NCI-H446 (cell line): ENCODE measurements at regions not wholly inside any gene's neighbourhood (a gene's known extent, or its start where the extent isn't known, plus 50 kb on each side); places are given as distances from the start of the nearest gene placed in this dataset.

ENCODE experiments used
- DNase-seq, 2 experiments: peaks; one replicate each; lab custom pipeline; 2025; lab: John Stamatoyannopoulos, UW

DNA sequence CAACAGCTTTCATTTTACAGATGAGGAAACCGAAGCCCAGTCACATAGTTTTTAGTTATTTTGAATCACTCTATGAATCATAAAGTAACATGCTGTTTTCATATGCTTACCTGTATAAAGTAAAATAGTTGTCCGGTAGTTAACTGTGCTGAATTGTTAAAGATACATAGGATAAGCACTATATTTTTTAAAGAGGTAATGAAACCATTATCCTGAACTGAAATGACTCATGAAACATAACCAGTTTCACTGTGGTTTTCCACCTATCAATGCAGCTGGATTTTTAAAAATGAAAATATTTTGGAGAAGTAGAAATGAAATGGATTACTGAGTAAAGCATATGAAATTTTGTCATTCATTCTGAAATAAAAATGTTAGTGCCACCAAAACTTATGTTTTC lies 655.0 kb downstream of the OLFM4 start:
- no peak for DNase-seq

GRCh38 chr13:53691417-53691816 lies 662.8 kb downstream of the OLFM4 start:
- no peak for DNase-seq

- DNase-seq = no peak
These were observed 666.4 kb downstream of the OLFM4 start for GRCh38 chr13:53694814-53695532.

DNA sequence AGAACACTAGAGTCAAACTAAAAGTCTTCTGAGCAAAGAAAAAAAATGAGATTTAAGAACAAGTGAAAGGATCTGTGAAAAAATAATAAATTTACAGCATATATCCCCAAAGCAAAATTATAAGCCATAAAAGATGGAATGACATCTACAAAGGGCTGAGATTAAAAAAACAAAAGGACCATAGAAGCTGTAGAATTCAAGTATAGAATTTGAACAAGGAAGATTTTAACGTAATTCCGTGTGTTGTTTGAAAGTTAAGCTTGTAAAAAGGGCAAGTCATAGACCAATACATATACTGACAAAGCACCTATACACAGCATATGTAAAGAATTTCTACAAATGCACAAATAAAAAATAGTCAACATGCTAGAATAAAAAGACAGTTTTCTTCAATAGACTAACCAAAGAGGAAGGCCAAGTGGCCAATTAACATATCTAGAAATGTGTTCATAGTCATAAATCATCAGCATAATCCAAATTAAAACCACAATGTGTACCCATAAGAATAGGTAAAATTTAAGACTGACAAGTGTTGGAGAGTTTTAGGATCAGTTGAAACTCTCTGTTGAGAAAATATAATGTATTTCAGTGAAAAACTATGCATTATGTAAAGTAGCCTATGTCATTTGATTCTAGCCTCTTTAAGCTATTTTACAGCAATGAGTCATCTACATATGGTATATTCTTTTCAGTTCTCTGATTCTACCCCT lies 674.9 kb downstream of the OLFM4 start:
- no peak for DNase-seq

GRCh38 chr13:53719281-53719680 lies 690.7 kb downstream of the OLFM4 start:
- DNase-seq = no peak

- DNase-seq = no peak
These were observed 704.1 kb downstream of the OLFM4 start for GRCh38 chr13:53732664-53733063.

- no peak for DNase-seq
These were observed 715.3 kb downstream of the OLFM4 start for GRCh38 chr13:53743906-53744305.

DNA sequence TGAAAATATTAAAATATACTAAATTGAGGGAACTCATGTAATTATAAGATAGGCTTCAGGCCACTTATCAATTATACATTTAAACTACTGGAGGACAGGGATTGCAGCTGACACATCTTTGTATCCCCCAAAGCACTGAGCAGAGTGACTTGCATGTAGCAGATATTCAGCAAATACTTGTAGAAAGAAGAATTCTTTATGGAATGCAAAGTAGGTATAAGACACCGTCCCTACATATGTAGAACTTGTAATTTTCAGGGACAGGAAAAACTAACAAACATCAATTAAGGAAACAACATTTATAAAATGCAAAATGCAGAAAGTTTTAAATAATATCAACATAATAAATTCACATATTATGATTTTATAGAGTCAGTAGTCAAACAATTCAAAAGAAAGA lies 719.2 kb downstream of the OLFM4 start:
- no peak for DNase-seq

DNA sequence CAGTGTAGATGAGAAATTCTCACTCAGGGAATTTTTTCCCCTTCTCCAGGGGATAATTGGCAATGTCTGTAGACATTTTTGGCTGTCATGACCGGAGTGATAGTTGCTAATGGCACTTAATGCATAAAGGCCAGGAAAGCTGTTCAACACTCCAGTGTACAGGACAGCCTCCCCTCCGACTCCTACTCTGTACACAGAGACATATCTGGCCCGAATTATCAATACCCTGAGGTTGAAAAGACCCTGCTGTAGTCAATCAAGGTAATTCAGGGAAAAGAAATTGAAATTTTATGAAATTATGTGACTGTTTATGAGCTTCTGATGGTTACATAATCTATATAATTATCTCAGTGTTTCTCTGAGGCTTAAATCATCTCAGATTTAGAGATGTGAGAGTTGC lies 720.7 kb downstream of the OLFM4 start:
- no peak for DNase-seq

GRCh38 chr13:53759016-53759415 lies 730.4 kb downstream of the OLFM4 start:
- DNase-seq = no peak

- DNase-seq = no peak
These were observed 747.2 kb downstream of the OLFM4 start for GRCh38 chr13:53775807-53776206.

- no peak for DNase-seq
These were observed 750.3 kb downstream of the OLFM4 start for GRCh38 chr13:53778937-53779336.

DNA sequence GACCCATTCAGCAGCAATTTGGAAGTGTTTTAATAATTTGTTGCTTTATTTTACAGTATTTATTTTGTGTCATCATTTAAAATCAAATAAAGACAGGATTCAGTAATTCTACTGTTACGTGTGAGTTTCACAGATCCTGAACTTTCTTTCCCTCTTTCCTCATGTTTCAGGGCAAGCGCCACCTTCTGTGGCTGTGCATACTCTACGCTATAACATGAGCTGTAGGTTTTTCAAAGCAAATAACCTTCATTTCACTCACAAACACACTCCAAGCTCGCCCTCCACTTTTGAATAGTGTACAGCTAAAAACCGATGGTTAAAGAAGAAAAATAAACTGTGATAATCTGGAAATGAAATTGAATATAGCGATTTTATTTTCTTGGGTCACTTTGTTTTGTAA lies 753.3 kb downstream of the OLFM4 start:
- DNase-seq = no peak

- peak; percentile 23 to 65 for DNase-seq
These were observed 753.9 kb downstream of the OLFM4 start for GRCh38 chr13:53782488-53782961.

DNA sequence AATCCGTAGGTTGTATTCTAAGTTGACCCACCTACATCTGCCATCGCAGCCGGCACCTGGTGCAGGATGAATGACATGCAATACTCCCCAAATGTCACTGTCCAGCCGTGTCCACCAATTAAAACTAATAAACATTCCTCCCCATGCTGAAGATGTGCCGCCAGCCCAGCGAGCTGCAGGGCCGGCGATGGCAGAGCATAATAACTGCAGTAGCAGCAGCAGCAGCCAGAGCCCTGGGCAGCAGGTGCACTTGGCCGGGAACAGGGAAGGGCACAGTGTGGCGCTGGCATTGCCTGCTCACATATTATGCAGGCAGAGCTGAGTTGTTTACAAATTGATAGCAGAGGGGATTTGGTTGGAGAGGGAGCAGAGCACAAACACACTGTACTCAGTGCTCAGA lies 754.9 kb downstream of the OLFM4 start:
- DNase-seq = peak in 1 of 2 experiments; percentile 0

DNA sequence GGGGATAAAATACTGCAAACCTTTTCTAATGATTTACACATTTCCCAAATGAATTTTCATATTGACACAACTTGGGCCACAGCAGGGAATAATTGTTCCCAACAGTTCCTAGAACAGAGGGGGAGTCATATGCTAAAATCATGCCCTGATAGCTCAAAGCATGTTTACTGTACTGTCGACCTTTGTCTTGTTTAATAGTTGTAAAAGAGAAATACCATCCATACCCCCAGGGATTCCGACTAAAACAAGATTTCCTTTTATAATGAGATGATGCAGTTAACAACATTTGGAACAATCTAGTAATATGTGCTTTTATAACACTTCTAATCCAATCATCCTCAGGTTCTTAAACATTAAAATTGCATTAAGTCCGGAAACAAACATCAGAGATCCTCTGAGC lies 759.7 kb downstream of the OLFM4 start:
- DNase-seq = no peak

GRCh38 chr13:53800011-53800410 lies 771.4 kb downstream of the OLFM4 start:
- no peak for DNase-seq

- no peak for DNase-seq
These were observed 778.7 kb downstream of the OLFM4 start for GRCh38 chr13:53807251-53807834.

DNA sequence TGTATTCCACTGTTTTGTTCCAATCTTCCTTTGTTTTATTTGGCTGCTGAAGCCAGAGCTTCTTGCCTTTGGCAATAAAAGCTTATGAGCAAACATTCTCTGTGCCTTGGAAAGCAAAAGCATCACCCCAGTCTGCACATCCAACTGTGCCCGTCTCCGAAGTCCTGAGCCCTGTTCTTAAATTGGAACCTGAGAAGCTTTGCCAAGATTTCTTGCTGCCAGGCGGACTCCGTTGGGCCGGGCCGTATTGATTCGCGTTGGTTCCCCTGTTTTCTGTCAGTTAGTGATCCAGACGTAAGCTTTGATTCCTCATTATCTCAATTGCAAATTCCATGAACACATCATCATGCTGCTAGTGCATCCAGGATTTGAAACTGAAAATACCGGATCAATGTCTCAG lies 793.0 kb downstream of the OLFM4 start:
- peak; percentile 17 to 55 for DNase-seq

GRCh38 chr13:53822136-53822535 lies 793.5 kb downstream of the OLFM4 start:
- no peak for DNase-seq

- DNase-seq = no peak
These were observed 810.8 kb downstream of the OLFM4 start for GRCh38 chr13:53839461-53839860.

DNA sequence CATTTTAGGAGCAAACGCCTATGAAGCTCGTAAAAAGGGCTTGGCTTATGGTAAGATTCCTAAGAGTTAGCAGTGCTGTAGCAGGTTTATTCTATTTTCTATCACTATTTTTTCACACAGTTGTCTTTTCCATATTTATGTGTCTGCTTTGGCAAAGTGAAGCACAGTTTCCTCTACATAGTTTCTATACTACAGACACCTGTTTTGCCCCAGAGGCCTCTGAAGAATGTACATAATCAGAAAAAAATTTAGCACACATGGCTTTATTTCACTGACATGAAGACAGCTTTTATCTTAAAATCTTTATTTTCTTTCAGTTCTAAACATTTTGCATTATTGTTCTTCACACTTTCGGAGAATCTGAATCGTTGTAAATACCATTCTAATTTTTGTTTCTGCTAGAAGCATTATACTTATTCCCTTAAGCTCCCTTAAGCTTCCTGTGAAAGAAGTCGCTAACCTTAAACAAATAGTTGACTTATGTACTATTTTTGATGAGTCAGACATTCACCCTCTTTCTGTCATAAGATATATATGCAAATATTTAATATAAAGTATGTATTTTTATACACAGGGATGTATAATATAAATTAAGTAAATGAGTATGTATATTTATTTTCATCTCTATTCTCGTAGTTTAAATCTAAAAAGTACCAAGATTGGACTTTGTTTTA lies 816.0 kb downstream of the OLFM4 start:
- no peak for DNase-seq

- no peak for DNase-seq
These were observed 818.9 kb downstream of the OLFM4 start for GRCh38 chr13:53847502-53847901.
